ENCODE measurements at regions not wholly inside any gene's neighbourhood (a gene's known extent, or its start where the extent isn't known, plus 50 kb on each side); places are given as distances from the start of the nearest gene placed in this dataset.

DNA sequence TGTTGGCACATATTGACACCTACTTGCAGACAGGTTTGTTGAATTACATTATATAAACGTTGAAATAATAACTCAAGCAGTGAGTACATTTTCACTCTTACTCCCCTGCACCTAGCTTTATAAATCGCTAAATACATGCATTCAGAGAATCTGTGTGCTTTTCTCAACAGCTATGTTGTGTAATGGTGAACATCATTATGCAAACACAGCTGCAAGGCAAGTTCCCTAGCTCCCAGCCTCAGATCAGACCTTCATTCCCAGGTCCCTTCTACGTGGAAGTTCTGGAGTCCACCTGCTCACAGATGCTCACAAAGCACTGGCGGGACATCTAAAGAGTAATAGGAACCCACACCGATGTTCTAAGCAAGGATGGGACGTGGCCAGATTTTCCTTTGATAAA, 86.8 kb upstream of the PEG3 start:
- no peaks in the 10 kb centered on the region for H3K4me1 ChIP-seq (replicated peaks in 1 of 2)
- H3K27me3 ChIP-seq = no peaks in the 10 kb centered on the region
- intact Hi-C loops (cut with DNase I) = no loop called here
- H3K9me3 ChIP-seq (replicated peaks in 1 of 3) = no peaks in the 10 kb centered on the region
- H3K36me3 ChIP-seq (replicated peaks in 1 of 2) = no peaks in the 10 kb centered on the region
- 89 to 91% (median 90%) methylated on average over 6 of the region's 6 CpGs for WGBS, 4 donors
- no peak for TF ChIP-seq POLR2A (IDR thresholded peaks at IDR 0.05)
- peak overlapping the region in 2 of 5 donors; percentile 14 to 46 for H3K27ac ChIP-seq
- H3K4me3 ChIP-seq = no peak overlapping the region
- no peak for DNase-seq

DNA sequence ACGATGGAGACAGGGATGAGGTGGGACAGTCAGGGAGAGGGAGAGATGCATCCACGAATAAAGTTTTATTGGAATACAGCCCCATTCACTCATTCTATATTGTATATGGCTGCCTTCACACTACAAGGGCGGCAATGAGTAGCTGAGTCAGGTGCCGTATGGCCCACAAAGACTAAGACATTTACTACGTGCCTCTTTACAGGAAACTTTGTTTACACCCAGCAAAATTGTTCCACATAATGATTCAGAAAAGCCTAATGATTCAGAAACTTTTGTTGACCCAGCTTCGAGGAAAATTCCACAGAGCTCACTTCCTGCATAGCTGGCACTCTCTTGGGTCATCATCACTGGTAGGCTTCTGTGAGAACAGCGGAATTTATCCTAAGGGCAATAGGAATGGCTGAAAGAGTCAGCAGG, 87.3 kb upstream of the PEG3 start:
- H3K4me1 ChIP-seq (replicated peaks in 1 of 2) = no peaks in the 10 kb centered on the region
- 67 to 68% (median 68%) methylated on average over 7 of the region's 7 CpGs for WGBS, 4 donors
- H3K4me3 ChIP-seq = no peak overlapping the region
- intact Hi-C loops (cut with DNase I) = no loop called here
- H3K27me3 ChIP-seq = no peaks in the 10 kb centered on the region
- H3K36me3 ChIP-seq (replicated peaks in 1 of 2) = no peaks in the 10 kb centered on the region
- peak in 2 of 7 donors; percentile 20 to 42 for DNase-seq
- TF ChIP-seq POLR2A (IDR thresholded peaks at IDR 0.05) = no peak
- TF ChIP-seq, protein P1, sequence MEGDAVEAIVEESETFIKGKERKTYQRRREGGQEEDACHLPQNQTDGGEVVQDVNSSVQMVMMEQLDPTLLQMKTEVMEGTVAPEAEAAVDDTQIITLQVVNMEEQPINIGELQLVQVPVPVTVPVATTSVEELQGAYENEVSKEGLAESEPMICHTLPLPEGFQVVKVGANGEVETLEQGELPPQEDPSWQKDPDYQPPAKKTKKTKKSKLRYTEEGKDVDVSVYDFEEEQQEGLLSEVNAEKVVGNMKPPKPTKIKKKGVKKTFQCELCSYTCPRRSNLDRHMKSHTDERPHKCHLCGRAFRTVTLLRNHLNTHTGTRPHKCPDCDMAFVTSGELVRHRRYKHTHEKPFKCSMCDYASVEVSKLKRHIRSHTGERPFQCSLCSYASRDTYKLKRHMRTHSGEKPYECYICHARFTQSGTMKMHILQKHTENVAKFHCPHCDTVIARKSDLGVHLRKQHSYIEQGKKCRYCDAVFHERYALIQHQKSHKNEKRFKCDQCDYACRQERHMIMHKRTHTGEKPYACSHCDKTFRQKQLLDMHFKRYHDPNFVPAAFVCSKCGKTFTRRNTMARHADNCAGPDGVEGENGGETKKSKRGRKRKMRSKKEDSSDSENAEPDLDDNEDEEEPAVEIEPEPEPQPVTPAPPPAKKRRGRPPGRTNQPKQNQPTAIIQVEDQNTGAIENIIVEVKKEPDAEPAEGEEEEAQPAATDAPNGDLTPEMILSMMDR (IDR thresholded peaks at IDR 0.05) = no peak
- H3K27ac ChIP-seq = peak overlapping the region in 2 of 5 donors; percentile 14 to 46
- H3K9me3 ChIP-seq (replicated peaks in 1 of 3) = no peaks in the 10 kb centered on the region

DNA sequence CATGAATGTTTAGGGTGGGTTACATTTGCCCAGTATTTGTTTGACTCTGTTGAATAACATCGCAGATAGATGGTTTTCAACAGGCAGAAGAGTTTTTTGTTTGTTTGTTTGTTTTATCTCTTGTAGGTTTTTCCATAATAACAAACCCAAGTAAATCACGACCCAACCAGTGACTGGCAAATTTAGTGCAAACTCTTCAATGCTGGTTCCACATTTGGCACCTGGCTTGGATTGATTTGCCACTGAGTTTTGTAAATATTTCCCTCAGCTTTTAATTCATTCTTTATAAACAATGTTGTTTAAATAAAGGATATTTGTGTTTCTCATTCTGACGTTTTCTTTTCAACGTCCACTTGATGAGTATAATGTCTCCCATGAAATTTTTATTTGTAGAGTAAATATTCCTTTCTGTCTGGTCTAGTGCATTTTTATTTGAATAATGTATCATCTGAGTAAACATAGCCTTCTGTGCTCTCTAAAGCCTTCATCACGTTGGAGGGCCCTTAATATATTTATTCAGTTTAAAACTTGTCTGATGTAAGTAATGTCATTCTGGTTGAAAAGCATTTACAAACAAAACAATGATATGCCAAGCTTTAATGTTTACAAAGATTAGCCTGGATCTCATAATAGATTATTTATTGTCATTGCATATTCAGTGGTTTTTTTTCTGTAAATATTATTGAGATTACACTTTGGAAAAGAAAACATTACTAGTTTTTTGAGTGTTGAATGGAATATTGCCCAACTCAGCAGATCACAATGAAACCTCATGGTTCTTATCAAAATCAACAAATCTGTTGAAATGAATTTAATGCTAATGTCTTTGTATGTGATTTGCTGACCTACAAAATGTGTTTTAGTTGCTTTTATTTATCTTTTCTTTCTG, 90.4 kb upstream of the PEG3 start:
- no peak overlapping the region for H3K27ac ChIP-seq
- no peaks in the 10 kb centered on the region for H3K4me1 ChIP-seq (replicated peaks in 1 of 2)
- no peaks in the 10 kb centered on the region for H3K9me3 ChIP-seq (replicated peaks in 1 of 3)
- no peak for TF ChIP-seq POLR2A (IDR thresholded peaks at IDR 0.05)
- TF ChIP-seq, protein P1 (IDR thresholded peaks at IDR 0.05) = no peak
- H3K36me3 ChIP-seq (replicated peaks in 1 of 2) = no peaks in the 10 kb centered on the region
- WGBS, 4 donors = 56 to 68% (median 63%) methylated on average over 5 of the region's 5 CpGs
- intact Hi-C loops (cut with DNase I) = no loop called here
- H3K27me3 ChIP-seq = no peaks in the 10 kb centered on the region
- H3K4me3 ChIP-seq = no peak overlapping the region
- no peak for DNase-seq

DNA sequence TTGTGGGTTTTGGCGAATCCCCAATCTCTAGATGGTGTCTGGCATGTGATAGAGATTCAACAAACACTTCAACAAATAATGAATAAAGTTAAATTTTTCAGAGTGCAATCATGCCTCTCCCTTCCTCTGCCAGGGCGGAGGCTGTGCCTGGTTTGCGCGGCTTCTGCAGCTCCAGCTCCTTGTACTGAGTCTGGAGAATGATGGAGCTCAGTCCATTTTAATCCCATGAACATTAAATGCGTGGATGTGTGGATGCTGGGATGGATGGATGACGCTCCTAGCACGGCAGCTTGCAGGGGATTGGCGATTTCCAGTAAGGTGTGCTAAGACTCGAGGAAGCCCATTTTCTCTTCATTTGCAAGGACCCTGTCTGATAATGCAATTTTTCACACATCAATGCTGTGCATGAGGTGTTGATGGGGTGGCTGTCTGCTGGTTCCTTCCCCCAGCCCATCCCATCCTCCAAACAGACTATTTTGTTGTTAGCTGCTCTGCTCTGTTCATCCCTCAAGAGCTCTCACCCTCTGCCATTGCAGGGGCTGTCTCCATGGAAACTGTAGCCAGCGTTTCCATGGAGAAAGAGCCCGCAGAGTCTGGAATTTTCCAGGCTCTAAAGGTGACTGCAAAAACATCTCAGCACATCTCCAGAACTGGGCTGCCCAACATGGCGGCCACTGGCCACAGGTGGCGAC, 92.6 kb upstream of the PEG3 start:
- Histone ChIP-seq H3K27me3 (no peaks in the 10 kb centered on the region), H3K9me3 (replicated peaks in 1 of 3) (no peaks in the 10 kb centered on the region), H3K27ac (no peak overlapping the region), H3K4me3 (no peak overlapping the region), H3K4me1 (replicated peaks in 1 of 2) (no peaks in the 10 kb centered on the region), H3K36me3 (replicated peaks in 1 of 2) (no peaks in the 10 kb centered on the region)
- DNase-seq = no peak
- WGBS, 4 donors = 79 to 90% (median 83%) methylated on average over 13 of the region's 13 CpGs
- no peak for TF ChIP-seq POLR2A (IDR thresholded peaks at IDR 0.05)
- TF ChIP-seq, protein P1 (IDR thresholded peaks at IDR 0.05) = no peak
- intact Hi-C loops (cut with DNase I) = no loop called here

Data from adrenal gland (tissue), 9 donors.